ENCODE measurements at regions not wholly inside any gene's neighbourhood (a gene's known extent, or its start where the extent isn't known, plus 50 kb on each side); places are given as distances from the start of the nearest gene placed in this dataset.

DNA sequence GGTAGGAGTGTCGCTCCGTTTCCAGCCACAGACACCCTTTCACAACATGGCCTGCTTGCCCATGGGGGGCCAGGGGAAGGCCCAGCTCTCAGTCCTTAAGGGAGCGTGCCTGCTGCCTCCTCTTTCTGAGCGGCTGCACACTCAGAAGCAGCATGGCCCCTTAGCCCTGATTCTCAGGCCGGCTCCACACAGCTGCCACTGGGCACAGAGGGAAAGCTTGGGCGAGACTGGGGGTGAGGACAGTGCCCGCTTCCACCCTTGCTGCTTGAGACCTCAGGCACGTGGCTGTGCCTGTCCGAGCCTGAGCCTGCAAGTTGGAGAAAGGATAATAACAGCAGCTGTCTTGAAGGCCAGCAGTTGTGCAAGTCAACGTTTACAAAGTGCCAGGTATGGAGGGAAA lies 416.3 kb downstream of the SHANK2 start:
- no peak for DNase-seq

DNA sequence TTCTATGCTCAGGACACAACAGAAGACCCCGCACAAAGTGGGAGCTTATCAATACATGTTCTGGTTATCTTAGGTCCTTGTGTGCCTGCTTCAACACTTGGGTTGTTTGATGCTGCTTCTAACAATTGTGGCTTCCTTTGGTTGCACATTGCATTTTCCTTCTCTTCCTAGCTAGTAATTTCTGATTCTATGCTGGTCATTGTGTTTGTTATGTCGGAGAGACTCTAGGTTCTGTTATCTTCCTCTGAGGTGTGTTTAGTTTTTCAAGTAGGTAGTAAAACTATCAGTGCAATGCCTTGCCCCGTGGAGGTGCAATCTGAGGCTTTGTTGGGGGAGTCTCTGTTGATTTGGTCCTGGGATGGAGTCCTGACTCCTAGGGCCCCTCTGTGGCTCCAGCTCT lies 414.2 kb downstream of the SHANK2 start:
- no peak for DNase-seq

DNA sequence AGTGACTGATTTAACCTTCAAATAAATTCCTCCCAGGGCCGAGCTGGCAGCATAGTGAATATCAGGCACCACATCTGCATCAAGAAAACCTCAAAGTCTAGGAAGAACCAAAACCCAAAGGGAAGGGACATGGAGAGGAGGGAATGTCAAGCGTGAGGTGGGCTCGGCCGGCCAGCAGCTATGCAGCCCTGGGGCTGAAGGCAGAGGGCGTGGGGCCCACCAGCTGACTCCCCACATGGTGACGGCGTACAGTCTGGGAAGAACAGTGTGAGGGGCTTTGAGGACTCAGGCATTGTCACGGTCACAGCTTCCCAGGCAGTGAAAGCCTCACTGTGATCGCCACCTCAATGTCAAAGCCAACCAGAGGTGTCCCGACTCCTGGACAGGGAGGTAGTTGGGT lies 412.5 kb downstream of the SHANK2 start:
- DNase-seq = no peak

DNA sequence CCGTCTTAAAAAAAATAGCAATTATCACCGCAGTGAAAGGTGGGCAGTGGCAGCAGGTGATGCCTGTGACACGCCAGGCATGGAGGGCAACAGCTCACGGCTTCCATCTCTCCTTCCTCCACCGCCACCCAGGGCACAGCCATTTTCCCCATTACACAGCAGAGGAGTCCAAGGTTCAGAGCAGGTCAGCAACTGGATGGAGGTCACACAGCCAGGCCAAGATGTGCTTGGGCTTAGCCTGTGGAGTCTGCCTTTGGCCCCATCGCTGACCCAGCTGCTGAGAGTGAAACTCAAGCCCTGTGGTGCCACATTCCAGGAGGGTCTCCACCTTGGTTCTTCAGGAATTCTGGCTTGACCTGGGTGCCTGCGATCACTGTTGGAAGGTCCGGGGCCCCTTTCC lies 411.1 kb downstream of the SHANK2 start:
- DNase-seq = no peak

DNA sequence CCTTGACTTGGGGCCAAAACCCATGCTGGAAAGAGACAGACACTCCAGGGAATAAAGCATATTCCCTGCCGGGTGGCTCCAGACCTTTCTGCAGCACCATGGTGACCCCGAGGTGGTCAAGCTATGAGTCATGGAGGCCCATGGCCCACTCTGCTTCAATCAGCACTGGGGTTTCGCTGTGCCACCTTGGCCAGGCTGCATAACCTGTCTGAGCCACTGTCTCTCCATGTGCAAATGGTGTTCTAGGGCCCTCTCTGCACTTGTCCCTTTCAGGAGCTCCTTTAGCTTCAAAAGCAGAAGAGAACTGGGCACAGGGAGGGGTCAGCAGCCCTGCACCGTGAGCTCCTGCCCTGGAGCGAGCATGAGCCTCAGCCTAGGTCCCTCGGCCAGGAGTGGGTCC lies 410.1 kb downstream of the SHANK2 start:
- no peak for DNase-seq

DNA sequence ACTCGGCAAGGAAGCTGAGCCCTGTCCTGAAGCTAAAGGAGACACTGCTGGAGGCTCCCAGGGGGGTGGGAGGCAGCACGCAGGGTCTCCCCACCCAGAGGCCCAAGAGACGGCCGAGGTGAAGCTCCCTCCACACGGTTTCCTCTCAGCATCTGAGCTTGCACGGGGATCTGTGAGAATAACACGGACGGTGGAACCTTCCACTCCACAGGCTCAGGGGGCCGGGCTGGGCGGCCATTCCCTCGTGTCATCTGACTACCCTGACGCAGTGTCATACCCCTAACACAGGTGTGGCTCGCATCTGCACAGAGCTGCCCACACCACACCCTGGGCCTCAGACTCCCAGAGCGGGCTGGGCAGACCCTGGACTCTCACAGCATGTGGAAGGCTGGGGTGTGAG lies 409.7 kb downstream of the SHANK2 start:
- no peak for DNase-seq

DNA sequence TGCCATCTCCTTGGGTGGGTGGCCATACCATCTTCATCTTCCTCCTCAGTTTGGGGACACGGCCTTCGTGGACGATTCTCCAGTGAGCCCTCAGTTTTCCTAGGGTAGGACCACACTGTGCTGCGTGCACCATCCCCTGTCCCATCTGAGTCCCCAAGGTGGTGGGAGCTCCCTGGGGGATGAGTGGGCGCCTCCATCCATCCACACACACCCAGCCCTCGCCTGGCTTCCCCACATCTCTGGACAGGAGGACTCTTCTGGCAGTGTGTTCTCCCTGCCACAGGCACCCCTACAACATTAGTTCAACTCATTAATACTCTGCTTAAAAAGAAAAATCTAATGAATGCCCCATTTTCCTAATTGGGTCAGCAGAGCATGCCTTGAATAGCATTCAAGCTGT lies 408.5 kb downstream of the SHANK2 start:
- no peak for DNase-seq

DNA sequence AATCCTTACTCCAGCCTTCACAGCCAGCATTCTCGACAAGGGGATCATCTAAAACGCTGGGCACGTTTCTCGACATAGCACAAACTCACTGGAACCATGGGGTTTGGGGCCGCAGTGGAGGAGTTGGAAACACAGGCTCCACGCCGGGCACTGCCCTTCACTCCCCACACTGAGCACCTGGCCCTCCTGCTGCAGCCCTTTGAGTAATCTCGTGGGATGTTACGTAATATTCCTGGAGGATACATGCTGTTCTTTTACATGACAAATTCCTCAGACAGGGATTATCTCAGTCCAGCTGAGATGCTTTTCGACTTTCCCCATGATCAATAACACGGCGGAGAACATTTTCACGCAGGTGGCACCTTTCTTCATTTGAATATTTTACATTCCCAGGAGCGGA lies 408.0 kb downstream of the SHANK2 start:
- DNase-seq = no peak

DNA sequence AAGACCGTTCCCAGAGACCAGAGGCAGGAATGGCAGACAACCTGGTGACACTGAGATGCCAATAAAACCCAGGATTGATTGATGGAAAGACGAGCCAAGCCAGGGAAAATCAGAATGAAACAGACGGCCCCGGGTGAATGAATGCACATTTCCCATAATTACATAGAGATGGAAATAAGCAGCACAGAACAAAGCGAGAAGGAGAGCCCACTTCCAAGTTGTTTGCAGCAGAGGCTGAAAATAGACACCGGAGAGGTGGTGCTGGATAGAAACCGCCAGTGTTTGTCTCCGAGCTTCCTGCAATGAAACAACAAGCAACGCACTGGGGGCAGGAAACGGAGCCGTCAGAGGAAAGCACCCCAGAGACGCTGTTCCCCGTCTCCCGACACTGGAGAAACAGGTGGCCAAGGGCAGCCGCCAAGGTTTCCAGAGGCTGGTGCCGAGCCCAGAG lies 406.8 kb downstream of the SHANK2 start:
- DNase-seq = no peak

DNA sequence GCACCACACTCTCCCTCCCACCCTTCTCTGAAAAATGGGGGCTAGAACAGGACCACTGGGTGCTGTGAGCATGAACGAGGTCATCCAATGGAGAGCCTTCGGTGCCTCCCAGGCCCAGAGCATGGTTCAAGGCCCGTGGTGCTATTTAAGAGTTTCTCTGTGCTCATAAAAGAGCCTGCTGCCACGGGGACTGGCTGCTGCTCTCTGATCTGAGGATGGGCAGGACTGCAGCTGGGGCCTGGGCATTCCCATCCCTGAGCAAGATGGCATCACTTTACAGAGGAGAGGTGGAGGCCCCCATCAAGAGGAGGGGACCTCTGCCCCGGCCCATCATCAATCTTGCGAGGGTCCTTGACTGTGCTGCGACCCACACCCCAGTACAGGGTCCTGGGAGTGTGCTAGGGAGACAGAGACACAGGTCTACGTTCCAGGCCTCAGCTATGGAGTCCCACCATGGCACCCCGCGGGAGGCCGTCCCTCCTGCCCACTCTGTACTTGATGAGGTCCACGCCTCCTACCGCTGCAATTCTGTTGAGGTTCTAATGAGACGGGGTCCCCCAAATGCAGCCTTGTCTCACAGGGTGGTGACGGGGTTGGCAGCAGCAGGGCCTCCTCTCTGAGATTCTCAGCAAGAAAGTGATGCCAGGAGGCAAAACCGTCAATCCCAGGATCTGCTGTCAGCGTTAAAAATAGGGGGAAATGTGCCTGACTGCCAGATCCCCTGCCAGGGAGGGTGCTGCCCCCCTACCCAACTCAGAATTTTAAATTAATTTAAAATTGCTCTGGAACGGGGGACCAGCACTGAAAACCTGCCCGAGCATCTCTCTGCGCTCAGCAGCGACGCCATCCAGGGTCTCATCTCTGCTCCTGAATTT lies 405.4 kb downstream of the SHANK2 start:
- no peak for DNase-seq

DNA sequence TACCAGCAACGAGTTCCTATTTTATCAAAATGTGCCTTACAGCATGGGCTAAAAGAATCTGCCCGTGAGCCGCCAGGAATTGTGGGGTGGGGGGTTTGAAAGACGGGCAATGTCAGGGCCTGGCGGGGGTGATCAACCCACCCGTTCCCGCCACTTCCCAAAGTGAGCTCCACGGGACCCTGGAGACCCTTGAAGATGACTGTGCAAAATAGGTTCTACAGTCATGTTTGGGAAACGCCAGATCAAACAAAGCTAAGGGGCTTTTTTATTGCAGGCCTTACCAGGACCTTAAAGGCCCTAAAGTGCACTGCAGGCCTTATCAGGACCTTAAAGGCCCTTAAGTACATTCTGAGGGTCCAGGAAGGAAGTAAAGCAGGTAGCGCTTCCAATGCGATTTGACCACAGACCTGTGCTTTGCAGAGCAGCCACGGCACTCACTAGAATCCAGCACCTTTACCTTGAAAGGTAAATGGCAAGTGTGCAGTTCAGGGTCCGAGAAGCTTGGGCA lies 404.1 kb downstream of the SHANK2 start:
- DNase-seq = no peak

DNA sequence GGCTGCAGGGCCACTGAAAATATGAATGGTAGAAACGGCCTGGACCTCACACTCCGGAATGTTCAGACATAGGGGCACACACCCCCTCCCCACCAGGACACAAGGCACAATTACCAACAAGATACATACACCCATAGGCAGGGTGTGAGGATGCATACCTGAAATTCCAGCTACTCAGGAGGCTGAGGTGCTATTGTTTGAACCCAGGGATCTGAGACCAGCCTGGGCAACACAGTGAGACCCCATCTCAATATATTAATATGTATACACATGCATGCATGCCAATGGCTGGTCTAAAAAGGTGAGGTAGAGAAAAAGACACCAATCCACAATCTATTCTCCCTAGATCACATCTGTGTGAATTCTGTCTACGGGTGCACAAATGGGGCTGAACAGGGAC lies 403.3 kb downstream of the SHANK2 start:
- no peak for DNase-seq

DNA sequence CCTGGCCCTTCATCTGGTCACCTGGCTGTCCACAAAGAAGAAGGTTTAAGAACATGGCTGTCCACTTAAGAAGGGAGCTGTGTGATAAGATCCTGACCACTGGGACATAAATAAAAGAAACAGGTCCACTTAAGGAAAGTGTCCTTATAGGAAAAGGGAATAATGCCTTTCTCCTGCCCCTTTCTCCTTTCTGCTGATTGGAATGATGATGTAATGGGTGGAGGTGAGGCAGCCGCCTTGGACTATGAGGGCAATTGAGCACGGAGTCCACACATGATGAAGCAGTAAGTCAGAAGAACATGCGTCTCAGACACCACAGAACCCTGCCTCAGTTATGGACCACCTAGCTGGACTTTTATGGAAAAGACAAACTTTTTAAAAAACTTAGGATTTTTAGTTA lies 401.1 kb downstream of the SHANK2 start:
- no peak for DNase-seq

DNA sequence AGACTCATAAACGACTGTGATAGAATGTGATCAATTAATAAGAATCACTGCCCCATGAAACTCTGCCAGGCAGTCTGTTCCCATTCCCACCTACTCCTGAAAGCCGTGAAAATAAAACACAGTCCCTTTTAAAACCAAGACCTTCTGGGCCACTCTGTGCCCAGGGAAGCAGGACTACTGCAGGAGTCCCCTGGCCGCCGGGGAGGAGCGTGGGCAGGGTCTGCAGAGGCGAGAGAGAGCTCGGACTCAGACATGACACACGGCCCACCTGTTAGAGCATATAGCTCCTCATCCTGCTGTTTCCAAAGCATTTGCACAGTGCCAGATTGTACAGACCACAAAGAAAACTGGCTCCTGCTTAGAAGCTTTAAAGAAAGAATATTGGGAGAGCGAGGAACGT lies 400.5 kb downstream of the SHANK2 start:
- no peak for DNase-seq

DNA sequence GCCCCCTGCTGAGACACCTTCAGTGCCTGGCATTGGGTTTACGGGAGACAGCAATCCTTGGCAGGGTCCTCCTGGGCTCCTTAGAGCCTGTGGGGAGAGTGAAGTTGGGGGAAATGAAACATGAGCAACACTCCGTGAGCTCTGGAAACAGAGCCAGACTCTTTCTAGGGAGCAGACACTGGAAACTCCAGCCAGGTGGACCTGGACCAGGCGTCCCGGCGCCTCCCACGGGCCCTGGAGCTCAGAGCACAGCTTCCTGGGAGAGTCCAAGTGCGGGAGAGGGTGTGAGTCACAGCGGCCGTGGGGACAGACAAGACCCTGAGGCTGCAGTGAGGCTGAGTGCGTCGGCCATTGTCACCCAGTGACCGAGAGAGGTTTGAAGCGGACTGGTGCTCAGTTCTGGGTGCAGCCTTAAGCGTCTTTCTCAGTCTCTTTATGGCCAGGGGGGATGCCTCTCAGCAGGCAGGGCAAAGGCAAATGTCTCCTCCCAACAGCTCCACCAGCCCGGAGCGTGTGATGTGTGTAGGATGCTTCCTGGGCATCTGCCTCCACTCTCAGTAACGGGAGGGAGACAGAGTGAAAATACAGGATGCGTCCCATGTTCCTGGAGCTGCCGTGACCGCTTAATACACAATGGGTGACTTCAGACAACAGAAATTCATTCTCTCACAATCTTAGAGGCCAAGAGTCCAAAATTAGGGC lies 399.2 kb downstream of the SHANK2 start:
- DNase-seq = no peak

DNA sequence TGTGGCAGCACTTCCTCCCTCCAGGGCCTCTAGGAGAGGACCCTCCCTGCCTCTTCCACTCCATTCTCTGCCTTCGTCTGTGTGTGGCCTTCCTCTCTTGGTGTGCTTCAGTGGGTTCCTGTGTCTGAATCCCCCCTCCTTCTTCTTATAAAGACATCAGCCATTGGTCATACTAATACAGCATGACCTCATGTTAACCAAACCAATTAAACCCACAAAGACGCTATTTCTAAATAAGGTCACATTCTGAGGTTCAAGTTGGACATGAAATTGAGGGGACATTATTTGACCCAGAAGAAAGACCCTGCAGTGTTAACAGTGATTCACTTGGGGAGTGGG lies 398.6 kb downstream of the SHANK2 start:
- no peak for DNase-seq

DNA sequence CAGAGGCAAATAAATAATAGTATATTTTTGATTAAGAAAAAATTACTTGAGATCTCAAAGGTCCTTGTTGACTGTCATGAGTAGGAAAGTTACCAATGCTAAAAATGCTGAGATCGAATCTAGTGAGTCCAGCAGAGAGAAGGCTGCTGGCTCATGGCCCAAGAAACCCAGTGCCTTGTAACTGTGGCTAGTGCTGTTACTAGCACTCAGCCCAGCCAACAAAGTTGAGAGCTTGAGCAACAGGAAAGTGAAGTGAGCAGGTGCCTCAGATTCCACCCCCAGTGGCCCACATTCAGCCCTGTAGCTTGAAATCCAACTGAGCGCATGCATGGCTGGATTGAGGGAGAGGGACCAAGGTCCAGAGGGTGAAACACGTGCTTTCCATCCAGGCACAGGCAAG lies 398.2 kb downstream of the SHANK2 start:
- no peak for DNase-seq

DNA sequence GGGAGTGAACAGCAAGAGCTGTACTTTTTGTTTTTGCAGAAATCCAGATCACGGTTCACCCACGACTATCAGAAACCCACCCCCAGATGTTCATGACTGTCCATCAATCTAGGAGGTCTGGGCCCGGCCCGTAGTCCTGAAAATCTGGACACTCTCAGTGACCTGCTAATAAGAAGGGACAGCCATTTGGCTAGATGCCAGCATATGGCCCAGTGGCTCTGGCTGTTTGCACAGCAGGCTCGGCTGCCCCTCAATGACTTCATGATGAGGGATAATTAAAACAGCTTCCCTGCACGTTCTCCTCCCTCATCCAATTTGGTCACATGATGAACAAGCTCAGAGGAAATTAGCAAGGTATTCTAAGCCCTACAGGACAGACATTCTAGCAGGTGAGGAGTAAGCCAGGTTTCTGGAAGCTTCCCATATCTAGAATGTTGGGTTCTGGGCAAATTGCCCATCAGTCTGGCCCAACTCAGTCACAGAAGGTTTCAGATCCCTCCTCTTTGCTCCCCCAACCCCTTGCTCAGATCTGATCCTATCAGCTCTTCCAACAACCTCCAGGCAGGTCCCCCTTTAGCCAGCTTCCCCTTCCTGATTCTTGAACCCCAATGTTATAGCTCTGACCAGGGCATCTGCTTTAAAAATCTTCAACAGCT lies 397.3 kb downstream of the SHANK2 start:
- DNase-seq = peak; percentile 39

DNA sequence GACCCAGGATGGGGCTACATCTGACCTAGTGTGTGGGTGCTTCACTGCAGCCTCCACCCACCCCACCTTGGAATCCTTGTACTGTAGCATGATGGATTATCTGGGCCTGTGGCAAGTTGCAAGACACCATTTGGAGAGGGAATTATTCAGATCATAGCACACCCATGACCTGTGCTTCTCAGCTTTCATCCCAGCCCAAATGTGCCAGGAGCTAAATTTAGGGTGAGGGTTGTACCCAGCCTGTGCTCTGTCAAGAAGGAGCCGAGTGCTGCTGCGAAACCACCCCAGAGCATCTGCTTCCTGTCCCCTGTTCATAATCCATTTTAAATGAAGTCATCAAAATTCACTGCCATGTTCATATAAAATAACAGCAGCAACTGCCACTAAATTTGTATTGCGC lies 394.5 kb downstream of the SHANK2 start:
- DNase-seq = no peak

DNA sequence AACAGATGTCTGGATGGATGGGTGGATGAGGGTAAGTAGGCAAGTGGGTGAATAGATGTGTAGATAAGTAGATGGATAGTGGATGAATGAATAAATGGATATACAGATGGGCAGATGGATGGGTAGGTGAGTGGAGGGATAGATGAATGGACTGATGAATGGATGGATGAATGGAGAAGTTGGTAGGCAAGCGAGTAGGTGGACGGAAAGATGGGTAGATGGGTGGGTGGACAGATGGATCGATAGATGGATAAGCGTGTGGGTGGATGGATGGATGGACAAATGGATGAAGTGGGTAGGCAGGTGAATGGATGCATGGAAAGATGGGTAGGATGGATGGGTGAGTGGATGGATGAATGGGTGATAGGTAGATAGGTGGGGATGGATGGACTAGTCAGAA lies 393.2 kb downstream of the SHANK2 start:
- no peak for DNase-seq

DNA sequence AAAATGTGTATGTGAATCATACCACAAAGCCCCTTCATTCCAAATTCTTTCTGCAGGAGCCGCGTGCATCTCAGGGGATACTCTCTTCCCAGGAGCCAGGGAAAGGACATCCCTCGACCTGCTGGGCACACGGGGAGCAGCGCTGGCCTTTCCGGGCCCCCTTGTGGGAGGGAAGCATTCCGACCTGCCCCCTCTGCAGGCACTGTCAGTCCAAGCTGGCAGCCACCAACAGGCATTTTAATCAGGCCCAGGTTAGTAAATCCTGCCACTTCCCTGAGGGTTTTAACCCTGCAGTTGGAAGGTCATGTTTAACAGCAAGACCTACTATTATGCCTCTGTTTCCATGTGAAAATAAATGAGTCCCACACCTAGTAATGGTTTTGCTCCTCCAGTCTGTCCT lies 391.5 kb downstream of the SHANK2 start:
- DNase-seq = no peak

DNA sequence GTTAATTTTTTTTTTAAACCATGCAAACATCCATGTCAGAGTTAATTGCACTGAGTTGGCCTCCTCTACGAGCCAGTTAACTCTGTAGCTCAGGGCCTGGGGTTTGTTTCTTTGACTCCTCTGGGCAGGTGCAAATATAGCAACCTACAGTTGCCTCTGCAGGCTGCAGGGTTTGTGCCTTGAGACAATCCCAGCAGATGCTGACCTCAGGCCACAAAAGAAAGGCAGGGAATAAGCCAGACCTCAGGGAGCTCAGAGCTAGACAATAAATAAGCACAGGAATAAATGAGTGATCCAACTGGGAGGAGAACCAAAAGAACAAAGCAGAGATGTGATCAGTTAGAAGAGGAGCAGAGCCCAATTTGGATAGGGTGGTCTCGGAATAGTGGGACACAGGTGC lies 390.8 kb downstream of the SHANK2 start:
- no peak for DNase-seq

DNA sequence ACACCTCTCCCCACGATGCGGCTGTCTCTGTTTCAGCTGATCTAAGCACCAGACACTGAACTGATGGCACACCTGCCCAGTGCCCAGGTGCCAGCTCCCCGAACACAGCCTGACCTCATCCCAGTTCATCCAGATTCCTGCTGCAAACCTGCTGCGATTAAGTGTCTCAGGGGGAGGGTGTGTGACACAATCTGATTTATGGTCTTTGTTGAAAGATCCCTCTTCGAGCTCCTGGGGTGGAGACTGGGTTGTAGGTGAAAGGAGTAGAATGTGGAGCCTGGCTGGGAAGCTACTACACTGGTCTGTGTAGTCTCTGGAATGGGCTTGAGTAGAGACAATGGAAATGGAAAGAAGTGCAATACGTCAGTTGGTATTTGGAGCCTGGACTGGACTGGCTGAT lies 390.3 kb downstream of the SHANK2 start:
- DNase-seq = no peak

DNA sequence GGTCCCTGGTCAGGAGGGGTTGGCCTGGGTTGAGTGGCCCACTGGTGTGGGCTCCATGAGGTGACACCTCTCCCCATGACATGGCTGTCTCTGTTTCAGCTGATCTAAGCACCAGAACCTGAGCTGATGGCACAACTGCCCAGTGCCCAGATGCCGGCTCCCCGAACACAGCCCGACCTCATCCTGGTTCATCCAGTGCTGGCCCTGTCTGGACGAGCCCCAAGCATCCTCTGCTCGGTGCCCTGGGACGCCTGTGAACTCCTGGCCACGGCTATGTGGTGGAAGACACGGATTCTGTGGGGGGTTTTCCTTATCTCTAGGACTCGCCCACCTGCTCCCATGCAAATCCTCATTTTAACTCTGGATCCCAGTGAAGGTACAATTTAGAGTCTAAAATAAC lies 389.2 kb downstream of the SHANK2 start:
- DNase-seq = no peak
